HG03565 (cell line): ENCODE measurements at regions not wholly inside any gene's neighbourhood (a gene's known extent, or its start where the extent isn't known, plus 50 kb on each side); places are given as distances from the start of the nearest gene placed in this dataset.

Experiments
- ATAC-seq: cut with Tn5 transposase; IDR thresholded peaks from one replicate; pipeline ENCODE4 v1.9.1; 2021; ENCODE audit warnings: mild to moderate bottlenecking, moderate library complexity; ENCODE audit not compliant: unreplicated experiment

DNA sequence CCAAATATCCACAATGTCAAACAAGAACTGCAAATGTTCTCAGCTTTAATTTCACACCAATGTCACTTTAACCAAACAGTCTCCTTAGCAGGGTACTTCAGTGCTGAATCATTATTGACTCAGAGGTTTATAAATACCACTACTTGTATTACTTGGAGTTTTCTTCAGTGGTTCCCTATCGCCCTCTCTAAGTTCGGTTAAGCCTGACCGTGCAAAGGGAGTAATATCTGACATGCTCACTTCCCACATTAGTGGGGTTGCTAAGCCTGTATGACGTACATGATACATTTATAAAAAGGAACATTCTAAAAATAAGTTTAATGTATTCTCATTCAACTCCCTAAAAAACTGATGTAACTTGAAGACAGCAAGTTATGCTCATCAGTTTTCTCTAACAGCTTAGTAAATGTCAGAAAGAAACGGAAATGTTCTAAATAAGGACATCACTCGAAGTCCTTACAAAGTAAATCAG lies 93.1 kb upstream of the ZC3H12C start:
- peak; percentile 96 for ATAC-seq

DNA sequence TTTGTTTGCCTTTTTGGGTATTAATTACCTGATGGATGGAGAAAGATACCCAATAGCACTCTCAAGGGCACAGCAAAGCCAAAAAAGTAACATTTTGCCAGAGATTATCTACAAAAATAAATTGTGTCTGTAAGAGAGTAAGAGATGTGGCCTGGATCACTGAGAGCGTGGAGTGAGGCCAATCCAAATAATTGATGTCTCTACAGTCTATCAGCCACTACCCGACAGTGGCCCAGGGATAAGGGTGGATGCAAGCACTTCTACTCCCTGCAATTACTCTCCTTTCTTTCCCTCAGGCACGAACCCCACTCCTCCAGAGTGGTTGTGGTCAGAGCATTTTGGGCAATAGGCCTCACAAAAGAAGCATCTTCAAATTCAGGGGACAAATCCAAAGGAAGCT lies 92.3 kb upstream of the ZC3H12C start:
- no peak for ATAC-seq

DNA sequence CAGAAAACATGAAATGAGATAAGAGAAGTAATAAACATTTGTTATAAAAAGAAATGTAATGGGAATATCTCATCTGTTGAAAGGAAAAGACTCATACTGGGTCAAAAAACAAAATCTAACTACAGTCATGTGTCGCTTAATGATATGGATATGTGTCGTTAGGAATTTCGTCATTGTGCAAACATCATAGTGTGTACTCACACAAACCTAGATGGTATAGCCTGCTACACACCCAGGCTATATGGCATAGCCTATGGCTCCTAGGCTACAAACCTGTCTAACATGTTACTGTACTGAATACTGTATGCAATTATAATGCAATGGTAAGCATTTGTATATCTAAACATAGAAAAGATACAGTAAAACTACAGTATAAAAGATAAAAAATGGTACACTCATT lies 89.8 kb upstream of the ZC3H12C start:
- no peak for ATAC-seq

GRCh38 chr11:110011595-110011994 lies 81.6 kb upstream of the ZC3H12C start:
- ATAC-seq: no peak

- no peak for ATAC-seq
These were observed 77.5 kb upstream of the ZC3H12C start for GRCh38 chr11:110015695-110016094.

DNA sequence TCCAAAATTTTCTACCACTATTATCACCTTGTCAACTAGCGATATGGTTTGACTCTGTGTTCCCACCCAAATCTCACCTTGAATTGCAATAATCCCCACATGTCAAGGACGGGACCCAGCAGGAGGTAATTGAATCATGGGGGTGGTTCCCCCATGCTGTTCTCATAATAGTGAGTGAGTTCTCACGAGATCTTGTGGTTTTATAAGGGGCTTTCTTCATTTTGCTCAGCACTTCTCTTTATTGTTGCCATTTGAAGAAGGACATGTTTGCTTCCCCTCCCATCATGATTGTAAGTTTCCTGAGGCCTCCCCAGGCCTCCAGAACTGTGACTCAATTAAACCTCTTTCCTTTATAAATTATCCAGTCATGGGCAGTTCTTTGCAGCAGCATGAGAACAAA lies 73.5 kb upstream of the ZC3H12C start:
- no peak for ATAC-seq

DNA sequence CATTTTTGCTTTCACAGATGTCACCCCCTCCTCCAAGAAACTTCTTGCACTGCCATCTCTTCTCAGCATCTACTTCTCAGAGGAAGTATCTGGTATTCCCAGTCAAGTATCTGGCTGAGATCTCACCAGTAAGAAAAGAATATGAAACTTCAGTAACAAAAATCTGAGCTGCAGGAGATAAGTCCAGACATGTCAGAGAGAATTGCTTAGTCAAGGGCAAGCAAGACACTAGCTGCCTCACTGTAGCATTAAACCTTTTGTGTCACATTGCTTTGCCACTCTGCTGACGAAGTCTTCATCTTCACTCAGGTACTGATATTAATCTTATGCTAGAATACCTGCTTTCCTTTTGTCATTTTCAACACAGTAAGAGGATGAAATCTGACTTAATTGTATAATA lies 70.6 kb upstream of the ZC3H12C start:
- ATAC-seq: no peak

DNA sequence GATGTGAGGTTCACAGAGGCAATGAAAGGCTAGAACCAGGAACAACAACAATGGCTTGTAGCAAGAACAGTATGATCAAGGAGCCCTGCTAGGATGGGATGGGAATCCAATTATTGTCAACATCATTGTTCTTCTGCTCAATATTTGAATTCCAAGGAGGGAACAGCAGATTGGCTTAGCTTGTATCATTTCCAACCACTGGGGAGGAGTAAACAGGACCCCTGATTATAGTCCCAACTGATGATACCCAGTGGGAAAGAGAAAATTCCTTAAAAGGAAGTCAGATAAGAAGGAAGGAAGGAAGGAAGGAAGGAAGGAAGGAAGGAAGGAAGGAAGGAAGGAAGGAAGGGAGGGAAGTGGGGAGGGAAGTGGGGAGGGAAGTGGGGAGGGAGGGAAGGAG lies 69.5 kb upstream of the ZC3H12C start:
- ATAC-seq: no peak

- peak; percentile 86 for ATAC-seq
These were observed 66.2 kb upstream of the ZC3H12C start for GRCh38 chr11:110026858-110027626.

DNA sequence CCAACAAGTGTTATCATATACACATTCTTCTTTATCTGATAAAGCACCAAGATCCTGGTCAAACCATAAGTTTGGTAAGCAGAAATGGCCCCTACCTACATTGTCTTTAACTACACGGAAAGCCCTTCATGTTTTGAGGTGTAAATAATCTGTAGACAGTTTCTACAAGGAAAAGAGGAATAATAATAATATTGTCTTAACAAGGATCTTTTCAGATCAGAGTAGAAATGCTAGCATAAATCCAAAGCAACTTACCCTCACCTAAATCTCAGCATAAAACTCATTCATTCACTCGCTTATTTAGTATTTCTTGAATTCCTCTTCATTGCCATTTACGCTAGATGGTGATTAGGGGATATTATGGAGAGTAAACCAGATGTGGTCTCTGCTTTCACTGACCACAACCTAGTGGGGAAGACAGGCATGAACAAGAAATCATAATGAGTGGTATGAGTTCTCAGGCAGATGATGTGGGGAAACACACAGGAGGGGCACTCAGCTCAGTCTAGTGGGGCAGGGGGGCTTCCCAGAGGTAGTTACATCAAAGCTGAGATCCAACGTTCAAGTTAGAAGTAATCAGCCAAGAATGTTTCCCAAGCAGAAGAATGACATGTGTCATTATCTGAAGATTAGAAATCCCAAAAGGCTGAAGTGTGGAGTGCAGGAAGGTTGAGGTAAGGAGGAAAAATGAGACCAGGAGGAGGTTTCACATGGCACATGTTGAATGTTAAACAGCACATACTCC lies 65.4 kb upstream of the ZC3H12C start:
- no peak for ATAC-seq

- ATAC-seq: no peak
These were observed 64.3 kb upstream of the ZC3H12C start for GRCh38 chr11:110028921-110029320.

- ATAC-seq: no peak
These were observed 63.5 kb upstream of the ZC3H12C start for GRCh38 chr11:110029714-110030113.

DNA sequence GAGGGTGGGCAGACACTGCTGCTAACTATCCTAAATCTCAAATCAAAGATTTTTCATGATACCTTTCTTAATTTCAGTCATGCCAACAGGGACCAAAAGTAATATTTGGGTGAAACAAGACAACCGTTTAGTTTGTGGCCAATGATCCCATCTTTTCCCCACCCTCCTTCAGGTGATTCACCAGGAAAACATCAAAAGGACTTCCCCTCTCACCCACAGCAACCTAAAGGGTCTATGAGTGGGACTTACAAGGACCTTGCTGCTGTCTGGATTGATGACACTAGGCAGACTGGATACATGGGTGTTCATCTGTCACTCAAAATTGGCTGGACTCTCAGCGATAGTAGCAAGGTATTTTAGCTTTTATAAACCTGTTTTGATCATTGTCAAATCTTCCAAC lies 62.0 kb upstream of the ZC3H12C start:
- ATAC-seq: no peak

GRCh38 chr11:110032259-110032658 lies 60.9 kb upstream of the ZC3H12C start:
- ATAC-seq: no peak

DNA sequence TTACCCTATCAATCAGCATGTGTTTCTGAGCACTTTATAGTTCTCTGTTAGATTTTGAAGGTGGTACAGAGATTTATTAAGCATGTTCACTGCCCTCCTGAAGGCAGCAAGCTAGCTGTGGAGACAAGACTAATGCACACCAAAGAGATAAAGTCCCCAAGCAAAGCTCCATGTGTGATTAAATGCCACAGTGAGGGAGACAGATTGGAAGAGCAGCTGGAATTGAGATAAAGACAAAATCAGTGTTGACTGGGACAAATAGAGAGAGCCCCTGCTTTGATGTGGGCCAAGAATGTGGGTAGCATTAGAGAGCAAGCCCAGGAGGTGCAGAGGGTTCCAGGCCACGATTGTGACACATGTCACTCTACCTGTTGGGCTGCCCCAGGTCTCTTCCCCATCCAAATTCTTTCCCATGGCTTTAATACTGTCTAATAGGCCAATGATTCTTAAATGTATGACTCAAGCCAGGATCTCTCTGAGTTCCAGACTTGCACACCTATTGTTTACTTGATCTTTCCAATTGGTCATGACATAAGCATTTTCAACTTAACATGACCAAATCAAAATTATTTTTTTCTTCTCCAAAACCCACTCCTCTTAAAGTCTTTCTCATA lies 60.1 kb upstream of the ZC3H12C start:
- ATAC-seq: no peak

- ATAC-seq: no peak
These were observed 58.4 kb upstream of the ZC3H12C start for GRCh38 chr11:110034806-110035205.

DNA sequence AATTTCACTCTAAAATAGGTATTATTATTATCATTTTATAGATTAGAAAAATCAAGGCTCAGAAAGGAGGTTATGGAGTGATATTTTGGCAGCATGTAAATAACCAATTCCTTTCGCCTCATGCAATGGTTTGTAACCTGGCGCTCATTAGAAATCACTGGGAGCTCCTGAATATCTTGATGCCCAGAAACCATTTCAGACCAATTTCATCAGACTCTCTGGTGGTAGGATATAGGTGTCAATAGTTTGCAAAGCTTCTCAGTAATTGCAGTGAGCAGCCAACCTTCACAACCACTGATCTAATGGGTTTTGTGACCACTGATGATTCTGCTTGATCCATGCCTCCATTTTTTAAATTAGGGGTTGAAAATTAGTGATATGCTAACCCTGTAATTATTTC lies 57.8 kb upstream of the ZC3H12C start:
- no peak for ATAC-seq

DNA sequence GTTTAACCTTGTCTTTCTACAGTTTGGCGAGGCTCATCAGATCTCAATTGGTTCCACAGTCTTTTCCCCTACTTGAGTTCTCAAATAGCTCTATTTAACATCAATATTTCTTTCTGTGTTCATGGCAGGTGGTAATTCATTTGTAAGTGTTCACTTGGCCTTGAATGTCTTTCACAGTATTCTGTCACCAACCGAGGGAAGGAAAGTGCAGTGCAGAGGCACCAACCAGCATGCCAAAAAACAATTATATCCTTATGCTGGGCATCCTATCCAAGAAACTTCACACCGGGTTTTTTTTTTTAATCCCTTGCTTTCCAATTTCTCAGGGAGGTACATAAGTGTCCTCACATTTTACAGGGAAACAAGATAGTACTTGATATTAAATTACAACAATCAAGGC lies 55.0 kb upstream of the ZC3H12C start:
- ATAC-seq: no peak
